Spleen (tissue), 7 donors: ENCODE measurements at regions not wholly inside any gene's neighbourhood (a gene's known extent, or its start where the extent isn't known, plus 50 kb on each side); places are given as distances from the start of the nearest gene placed in this dataset.

Experiments used
- POLR2A ChIP-seq, 3 donors: fragments of 450-650 bp; IDR thresholded peaks; one replicate each; pipeline ENCODE4 v1.5.1; 2017; ENCODE audit warnings: antibody characterized with exemption in 3 of 3, mild to moderate bottlenecking in 1 of 3
- TF ChIP-seq, protein P1 (sequence below), 11 experiments: fragments of 200-600 bp in 7 of 11; fragments of 450-650 bp in 4 of 11; sonication (generic) in 4 of 11; IDR thresholded peaks in 8 of 11; conservative IDR thresholded peaks in 3 of 11; 1 replicate in 7 of 11; 2 replicates in 4 of 11; pipeline versions ENCODE4 v1.4.0 to v1.8.0; 2016 to 2021; ENCODE audit warnings: antibody characterized with exemption in 11 of 11, inconsistent platforms in 4 of 11, mild to moderate bottlenecking in 1 of 11
- donor health status: DM: no; HTN: no; CAD: no; lungs with moderate emphysema.
- donor health status: DM: no; HTN: no; CAD: no.
- donor health status: DM: no; HTN: no; CAD: no.

DNA sequence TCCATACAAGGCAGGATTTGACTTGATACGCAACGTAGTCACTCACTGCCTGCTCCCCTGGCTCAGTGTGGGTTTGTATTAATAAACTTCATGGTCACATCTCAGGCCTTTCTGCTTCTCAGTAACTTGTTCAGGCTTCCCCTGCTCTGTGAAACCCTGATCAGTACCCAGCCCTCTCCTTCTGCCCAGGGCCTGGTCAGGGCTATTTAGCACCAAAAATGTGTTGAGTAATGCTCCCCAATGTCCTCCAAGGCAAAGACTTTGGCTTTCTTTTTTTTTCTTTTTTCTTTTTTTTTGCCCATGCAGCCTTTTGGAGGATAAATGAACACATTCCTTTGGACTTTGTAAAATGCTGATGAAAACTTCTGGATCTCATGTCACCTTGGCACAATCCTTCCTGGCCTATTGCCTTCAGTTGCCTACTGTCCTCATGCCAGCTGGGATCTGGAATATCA, 399.2 kb upstream of the KLF4 start:
- TF ChIP-seq, protein P1, sequence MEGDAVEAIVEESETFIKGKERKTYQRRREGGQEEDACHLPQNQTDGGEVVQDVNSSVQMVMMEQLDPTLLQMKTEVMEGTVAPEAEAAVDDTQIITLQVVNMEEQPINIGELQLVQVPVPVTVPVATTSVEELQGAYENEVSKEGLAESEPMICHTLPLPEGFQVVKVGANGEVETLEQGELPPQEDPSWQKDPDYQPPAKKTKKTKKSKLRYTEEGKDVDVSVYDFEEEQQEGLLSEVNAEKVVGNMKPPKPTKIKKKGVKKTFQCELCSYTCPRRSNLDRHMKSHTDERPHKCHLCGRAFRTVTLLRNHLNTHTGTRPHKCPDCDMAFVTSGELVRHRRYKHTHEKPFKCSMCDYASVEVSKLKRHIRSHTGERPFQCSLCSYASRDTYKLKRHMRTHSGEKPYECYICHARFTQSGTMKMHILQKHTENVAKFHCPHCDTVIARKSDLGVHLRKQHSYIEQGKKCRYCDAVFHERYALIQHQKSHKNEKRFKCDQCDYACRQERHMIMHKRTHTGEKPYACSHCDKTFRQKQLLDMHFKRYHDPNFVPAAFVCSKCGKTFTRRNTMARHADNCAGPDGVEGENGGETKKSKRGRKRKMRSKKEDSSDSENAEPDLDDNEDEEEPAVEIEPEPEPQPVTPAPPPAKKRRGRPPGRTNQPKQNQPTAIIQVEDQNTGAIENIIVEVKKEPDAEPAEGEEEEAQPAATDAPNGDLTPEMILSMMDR (IDR thresholded peaks at IDR 0.05 in 8 of 11, conservative IDR thresholded peaks at IDR 0.05 in 3 of 11), result no peak
- no peak for TF ChIP-seq POLR2A (IDR thresholded peaks at IDR 0.05)
